ENCODE measurements at regions not wholly inside any gene's neighbourhood (a gene's known extent, or its start where the extent isn't known, plus 50 kb on each side); places are given as distances from the start of the nearest gene placed in this dataset.

DNA sequence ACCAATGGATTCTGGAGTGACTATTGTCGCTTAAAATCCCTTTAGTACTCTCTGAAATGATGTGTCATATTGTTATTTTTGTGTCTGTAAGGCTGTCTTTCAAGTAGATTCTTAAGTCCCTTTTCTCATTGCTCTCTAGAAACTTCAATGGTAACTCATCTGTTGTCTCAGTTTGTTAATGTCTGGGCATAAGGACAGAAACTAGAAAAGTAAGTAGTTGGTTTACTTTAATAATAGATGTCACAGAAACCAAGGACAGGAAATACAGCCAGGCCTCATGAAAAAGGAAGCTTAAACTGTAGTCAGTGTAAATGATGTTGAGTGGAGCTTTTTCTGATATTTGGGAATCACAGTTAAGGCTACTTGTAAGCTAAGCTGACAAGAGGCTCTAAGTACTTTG, 730.2 kb upstream of the DPPA4 start:
- H3K4me1 ChIP-seq (ENCODE audit: insufficient read depth, low read length), result no peaks in the 10 kb centered on the region
- H2BK120ac ChIP-seq (ENCODE audit: low read depth, low read length, poor library complexity, severe bottlenecking), result no peak overlapping the region
- H3K27me3 ChIP-seq (ENCODE audit: insufficient read depth, low read length), result no peaks in the 10 kb centered on the region
- H3K9me3 Mint-ChIP-seq, result peaks cover 10 to 16% of the 10 kb centered on the region in 2 experiments; a peak in 4 of 5 replicates
- no peak overlapping the region for H4K5ac ChIP-seq (ENCODE audit: insufficient read length, low read depth, low read length)
- H3K4ac ChIP-seq (ENCODE audit: low read depth, low read length), result no peak overlapping the region
- H3K23me2 ChIP-seq (ENCODE audit: insufficient read length, low read depth, low read length, poor library complexity, severe bottlenecking), result no peaks in the 10 kb centered on the region
- no peak overlapping the region for H3T11ph ChIP-seq (ENCODE audit: low read length)
- no peak for DNase-seq
- no peaks in the 10 kb centered on the region for H4K20me1 ChIP-seq (ENCODE audit: control insufficient read depth, insufficient read depth, insufficient read length)
- H3K23ac ChIP-seq (ENCODE audit: insufficient read length, low read depth, low read length), result no peak overlapping the region
- H2AFZ ChIP-seq (ENCODE audit: low read length), result no peak overlapping the region
- H3K14ac ChIP-seq (ENCODE audit: insufficient read depth, low read length), result no peak overlapping the region
- H3K27me3 Mint-ChIP-seq (ENCODE audit: low read depth), result no peaks in the 10 kb centered on the region
- H2BK5ac ChIP-seq (ENCODE audit: insufficient read length, low read length), result no peak overlapping the region
- no peaks in the 10 kb centered on the region for H3K79me1 ChIP-seq (ENCODE audit: insufficient read depth, low read depth, low read length, poor library complexity, severe bottlenecking)
- peaks cover 9 to 12% (median 11%) of the 10 kb centered on the region in 3 experiments for H3K36me3 Mint-ChIP-seq (ENCODE audit: insufficient read depth in 1 of 3, low read depth in 3 of 3)
- H2BK12ac ChIP-seq (ENCODE audit: insufficient read length, low read depth, low read length), result no peak overlapping the region
- H2AK5ac ChIP-seq (ENCODE audit: insufficient read length, low read length), result no peak overlapping the region
- H4K91ac ChIP-seq (ENCODE audit: insufficient read length, low read depth, low read length), result no peak overlapping the region
- H3K27ac ChIP-seq (ENCODE audit: insufficient read length, low read depth, low read length), result no peak overlapping the region
- H3K4me1 Mint-ChIP-seq, result no peaks in the 10 kb centered on the region
- H4K8ac ChIP-seq (replicated peaks; ENCODE audit: insufficient read length, low read depth, low read length), result no peak overlapping the region
- H3K4me2 ChIP-seq (ENCODE audit: insufficient read depth, insufficient read length, low read length), result no peak overlapping the region
- no peak overlapping the region for H3K4me3 Mint-ChIP-seq
- TF ChIP-seq, protein P1, sequence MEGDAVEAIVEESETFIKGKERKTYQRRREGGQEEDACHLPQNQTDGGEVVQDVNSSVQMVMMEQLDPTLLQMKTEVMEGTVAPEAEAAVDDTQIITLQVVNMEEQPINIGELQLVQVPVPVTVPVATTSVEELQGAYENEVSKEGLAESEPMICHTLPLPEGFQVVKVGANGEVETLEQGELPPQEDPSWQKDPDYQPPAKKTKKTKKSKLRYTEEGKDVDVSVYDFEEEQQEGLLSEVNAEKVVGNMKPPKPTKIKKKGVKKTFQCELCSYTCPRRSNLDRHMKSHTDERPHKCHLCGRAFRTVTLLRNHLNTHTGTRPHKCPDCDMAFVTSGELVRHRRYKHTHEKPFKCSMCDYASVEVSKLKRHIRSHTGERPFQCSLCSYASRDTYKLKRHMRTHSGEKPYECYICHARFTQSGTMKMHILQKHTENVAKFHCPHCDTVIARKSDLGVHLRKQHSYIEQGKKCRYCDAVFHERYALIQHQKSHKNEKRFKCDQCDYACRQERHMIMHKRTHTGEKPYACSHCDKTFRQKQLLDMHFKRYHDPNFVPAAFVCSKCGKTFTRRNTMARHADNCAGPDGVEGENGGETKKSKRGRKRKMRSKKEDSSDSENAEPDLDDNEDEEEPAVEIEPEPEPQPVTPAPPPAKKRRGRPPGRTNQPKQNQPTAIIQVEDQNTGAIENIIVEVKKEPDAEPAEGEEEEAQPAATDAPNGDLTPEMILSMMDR (conservative IDR thresholded peaks at IDR 0.05), result no peak
- H3K18ac ChIP-seq (ENCODE audit: insufficient read length, low read depth, low read length), result no peak overlapping the region
- H3K79me2 ChIP-seq (ENCODE audit: insufficient read depth, low read length), result no peaks in the 10 kb centered on the region
- no peak overlapping the region for H3K56ac ChIP-seq (ENCODE audit: insufficient read length, low read depth, low read length)
- no peak overlapping the region for H3K27ac Mint-ChIP-seq
- peaks cover 6% of the 10 kb centered on the region for H3K9me3 ChIP-seq (ENCODE audit: control insufficient read depth, low read depth, low read length)
- no peak overlapping the region for H2BK20ac ChIP-seq (ENCODE audit: low read depth, low read length, poor library complexity, severe bottlenecking)
- WGBS (ENCODE audit: extremely low coverage, insufficient read length, low lambda C conversion rate), result no CpG with 5 or more reads among the region's 1 CpG
- no peak overlapping the region for H3K9ac ChIP-seq (ENCODE audit: extremely low read depth, insufficient read length, low read length)
- H2BK15ac ChIP-seq (ENCODE audit: low read depth, low read length), result no peak overlapping the region

Measured in H9 (cell line).